Stimulated activated CD8-positive, alpha-beta memory T cell treated with anti-CD3 and anti-CD28 coated beads, Interleukin-15, amount 100 ng/mL, for 1 hour (primary cell): ENCODE measurements at regions not wholly inside any gene's neighbourhood (a gene's known extent, or its start where the extent isn't known, plus 50 kb on each side); places are given as distances from the start of the nearest gene placed in this dataset.

Source experiments
- DNase-seq: peaks from one replicate; pipeline ENCODE4 v3.0.0-alpha.2; 2020; ENCODE audit warnings: low read depth

DNA sequence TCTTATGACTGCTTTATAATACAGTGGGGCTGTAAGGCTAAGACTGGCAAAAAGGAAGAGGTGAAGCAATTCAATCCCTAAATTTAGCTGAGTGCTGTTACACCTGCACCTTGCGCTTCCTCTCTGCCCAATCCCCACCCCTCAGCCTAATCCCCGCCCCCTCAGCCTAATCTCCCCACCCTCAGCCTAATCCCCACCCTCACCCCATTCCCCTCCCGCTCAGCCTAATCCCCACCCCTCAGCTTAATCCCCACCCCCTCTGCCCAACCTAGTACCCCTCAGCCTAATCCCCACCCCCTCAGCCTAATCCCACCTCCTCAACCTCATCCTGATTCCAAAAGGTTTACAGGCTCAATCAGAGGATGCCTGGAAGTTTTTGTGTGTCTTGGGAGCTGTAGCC, 155.5 kb downstream of the PMP22 start:
- DNase-seq, result no peak

DNA sequence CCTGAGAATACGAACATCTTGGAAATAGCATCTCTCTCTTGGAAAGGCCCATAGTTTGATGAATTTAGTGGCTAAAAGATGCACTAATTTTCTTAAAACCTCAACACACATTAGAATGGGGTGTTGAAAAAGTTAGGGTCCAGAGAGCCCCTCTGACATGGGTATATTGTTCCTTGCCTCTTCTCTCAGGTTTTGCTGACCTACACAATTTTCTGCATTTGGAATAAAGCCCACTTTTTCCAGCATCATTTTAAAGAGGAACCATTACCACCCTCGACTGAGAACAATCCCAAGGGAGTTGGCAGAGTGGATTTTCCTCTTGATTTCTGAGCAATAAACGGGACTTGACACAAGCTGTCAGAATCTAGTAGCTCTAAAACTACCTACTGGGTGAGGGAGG, 156.1 kb downstream of the PMP22 start:
- DNase-seq, result no peak

DNA sequence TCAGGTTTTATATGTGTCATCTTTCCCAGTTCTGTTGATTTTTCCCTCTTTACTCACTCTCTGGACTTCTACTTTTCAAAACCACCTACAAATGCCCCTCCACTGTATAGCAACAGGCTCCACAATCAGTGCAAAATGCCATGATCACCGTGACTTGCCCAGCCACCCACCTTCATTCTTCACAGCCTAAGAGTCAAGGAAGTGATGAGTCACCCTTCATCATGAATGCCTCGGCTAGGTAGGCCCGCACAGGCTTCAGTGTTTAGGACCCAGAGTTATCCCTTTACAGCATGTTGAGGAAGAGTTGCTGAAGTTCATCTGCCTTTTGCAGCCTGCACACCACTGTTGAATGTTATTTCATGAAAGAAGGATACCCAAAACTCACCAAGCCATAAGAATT, 158.6 kb downstream of the PMP22 start:
- DNase-seq, result no peak

DNA sequence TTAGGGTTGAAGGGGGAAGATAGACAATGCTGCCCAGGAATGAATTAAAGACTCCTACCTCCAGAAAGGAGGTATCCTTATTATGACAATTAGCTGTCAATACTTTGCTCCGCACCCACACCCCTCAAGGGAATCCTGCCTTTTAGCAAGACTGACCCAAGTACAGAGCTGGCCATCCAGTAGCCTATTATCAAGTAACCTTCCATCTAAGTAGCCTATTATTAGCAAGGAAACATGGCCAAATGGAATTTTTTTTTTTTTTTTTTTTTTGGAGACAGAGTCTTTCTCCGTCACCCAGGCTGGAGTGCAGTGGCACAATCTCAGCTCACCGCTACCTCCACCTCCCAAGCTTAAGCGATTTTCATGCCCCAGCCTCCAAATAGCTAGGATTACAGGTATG, 161.3 kb downstream of the PMP22 start:
- no peak for DNase-seq

DNA sequence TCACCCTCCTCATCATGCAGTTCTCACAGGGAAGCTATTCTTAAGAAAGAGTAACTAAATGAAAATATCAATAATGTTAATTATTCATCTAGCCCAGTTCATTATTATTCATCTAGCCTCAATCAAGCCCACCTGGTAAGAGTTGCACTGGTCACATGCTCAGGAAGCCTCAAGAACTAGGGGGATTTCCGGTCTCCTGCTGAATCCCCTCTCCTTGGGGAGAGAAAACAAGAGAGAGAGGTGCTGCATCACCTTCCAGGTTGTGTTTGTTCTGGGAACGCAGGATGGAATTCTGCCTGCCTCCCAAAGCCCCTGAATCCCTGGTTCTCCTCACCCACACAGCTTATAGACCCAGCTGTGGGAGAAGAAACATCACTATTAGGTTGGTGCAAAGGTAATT, 164.0 kb downstream of the PMP22 start:
- DNase-seq, result no peak

DNA sequence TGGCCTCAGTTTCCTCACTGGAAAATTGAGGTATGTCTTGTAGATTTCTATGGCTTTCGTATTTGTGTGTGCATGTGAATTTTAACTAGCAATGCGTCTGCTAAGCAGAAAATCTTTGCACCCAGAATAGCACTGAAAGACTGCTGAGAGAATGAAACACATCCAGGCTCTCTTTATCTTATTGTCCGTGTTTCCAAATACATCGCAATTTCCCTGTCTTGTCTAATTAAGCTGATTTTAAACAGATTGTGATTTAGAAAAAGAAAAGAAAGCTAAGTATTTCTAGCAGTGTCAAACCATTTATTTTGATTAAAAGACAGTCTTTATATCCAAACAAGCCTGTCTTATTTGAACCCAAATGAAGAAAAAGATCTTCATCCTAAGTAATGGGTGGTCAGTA, 168.6 kb downstream of the PMP22 start:
- no peak for DNase-seq

DNA sequence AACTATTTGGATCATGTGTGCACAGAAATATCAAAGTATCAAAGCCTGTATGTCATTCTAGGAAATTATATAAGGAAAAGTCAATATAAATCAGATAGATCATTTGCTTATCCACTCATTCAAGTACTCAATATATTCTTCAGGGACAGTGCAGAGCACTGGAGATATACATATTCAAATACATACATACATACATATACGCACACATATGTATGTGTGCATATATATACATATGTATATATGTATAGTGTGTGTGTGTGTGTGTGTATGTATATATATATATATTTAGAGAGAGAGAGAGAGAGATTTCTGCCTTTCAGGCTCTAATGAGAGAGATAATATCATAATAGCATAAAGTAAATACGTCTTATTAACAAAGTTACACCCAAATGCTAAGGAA, 169.2 kb downstream of the PMP22 start:
- no peak for DNase-seq

DNA sequence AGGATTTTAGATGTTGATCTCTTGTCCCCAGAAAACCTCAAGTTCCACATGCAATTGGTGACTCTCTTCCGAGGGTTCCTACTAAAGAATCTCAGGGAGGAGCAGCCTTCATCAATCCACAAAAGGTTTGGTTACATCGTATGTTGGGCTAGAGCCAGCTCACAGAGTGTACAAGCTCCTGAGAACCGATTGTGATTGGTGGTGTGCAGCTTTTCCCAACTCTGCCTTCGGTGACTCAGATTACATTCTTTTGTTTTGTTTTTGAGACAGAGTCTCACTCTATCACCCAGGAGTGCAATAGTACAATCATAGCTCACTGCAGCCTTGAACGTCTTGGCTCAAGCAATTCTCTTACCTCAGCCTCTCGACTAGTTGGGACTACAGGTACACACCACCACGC, 172.4 kb downstream of the PMP22 start:
- DNase-seq, result no peak

DNA sequence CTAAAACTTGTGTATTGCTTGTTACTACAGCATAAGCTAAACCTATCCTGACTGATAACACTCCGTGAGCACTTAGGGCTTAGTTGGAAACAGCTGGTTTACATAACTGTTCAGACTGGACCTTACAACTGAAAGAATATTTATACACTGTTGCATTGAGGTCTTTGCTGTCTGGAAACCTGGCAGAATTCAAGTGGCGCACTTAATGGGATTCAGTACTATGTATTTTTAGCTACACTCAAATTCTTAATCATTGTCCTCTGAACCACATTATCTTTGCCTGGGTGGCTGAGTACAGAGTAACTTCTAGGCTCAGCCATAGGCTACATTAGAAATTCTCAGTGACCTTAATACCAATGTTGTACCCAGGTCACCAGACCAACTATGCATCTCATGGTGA, 172.9 kb downstream of the PMP22 start:
- no peak for DNase-seq

DNA sequence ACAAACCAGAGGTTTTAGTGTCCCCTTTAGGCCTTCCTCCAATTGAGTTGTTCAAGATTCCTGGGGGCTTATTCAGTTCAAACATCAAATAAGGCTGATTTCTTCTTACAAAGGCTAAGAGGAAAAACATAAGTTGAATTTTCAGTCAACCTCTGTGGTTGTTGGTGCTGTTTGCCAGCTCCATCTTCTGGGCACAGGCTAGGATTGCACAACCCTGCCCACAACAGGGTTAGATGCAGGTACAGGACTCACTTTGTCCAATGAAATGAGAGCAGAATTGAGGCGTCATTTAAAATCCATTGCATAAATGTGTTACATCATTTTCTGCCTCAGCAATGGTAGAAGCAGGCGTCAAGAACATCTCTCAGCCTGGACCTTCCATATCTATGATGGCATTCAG, 173.3 kb downstream of the PMP22 start:
- no peak for DNase-seq

DNA sequence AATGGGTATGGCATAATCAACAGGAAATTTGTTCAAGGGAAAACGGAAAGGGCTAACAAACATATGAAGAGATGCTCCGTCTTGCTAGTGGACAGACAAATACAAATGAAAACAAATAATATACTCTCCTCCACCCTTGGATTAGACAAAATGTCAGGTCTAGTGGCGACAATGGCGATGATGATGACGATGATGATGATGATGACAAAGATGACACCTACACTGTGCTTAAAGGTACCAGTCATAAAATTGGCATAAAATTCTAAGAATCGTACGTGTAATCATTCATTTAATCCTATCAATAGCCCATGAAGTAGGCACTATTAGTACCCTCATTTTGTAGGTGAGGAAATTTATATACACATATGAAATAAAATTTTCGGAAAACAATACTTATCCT, 174.6 kb downstream of the PMP22 start:
- DNase-seq, result no peak

DNA sequence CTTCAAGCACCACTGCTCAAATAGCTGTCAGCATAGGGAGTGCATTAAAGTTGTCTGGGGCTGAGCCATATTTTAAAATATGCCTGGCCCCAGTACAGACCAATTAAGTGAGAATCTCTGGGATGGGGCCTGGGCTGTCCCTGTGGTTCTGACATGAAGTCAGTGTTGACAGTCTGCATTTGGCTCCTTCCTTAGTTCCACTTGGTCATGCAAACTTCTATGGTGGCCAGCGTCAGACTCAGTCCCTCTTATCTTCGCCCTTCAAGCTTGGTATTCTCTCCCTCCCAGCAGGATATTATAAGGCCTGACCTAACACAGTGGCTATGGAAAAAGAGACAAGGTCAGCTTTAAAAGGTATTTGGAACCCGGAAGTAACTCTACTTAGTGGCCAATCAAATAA, 177.2 kb downstream of the PMP22 start:
- no peak for DNase-seq

DNA sequence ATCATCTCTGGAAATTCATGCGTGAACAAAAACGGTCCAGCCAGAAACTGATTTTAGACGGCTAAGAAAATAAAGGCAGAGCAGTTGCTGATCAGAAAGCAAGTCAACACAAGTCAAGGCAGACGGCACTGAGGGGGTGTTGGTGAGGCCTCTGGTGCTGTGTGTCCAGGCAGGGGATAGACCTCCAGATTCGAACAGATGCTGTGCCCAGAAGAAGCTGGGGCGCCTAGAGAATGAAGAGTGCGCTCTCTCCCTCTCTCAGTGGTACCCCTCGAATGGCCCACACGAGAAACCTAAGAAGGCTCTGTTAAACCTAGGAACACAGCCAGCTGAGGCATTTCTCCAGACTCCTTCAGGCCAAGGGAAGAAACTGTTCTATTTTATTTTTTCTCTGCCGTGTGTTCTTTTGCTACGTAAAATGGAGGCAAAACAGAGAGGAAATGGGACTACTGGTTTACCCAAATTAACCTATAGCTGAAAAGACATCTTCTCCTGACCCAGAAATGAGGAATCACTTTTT, 178.3 kb downstream of the PMP22 start:
- no peak for DNase-seq

DNA sequence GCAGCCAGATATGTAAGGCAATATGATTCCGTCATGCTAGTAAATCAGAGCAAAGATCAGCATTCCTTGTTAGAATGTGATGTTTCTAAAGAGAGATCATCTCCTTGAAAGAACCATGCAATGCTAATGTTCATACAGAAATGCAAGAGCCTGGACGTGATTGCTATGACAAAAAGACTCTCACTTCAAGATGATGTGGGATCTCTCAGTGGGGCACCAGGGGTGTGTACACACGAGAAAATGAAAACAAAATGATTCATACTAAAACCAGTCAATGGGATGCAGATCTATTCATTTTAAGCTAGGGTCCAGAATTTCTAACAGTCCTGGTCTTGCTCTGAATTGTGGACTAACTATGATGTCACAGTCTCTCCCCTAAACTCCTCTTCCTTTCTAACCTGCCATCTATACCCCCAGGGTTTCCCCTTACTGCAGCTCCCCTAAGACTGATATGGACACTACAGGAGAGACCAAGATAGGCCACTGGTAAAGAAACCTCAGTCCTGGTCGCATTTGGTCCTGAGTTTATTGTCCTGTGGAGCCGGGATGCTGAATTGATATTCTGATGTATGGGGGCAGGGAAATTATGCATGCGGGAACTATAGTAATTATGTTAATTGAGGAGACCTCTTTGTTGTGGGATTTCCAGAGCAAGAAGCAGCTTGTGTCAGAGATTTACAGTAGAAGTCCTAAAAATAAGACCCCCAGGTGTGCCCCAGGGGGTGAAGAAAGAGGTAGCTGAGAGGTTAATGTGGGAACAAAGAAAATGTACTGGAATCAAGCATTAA, 179.0 kb downstream of the PMP22 start:
- DNase-seq, result no peak

DNA sequence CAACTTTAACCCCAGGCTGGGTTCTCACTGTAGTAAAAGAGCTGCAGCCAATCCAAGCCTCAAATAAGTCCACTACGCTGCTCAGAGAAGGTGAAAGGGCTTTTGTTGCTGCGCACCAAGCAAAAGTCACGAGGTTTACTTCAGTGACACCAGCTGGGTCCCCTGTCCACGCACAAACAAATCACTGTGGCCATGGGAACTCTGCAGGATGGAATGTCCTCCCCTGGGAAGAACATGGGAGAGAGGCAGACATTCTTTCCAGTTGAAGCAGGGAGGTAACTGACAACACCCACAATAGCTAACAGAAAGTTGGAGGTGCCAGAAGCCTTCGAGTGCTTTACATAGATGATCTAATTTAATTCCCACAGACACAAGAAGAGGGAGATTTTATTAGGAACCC, 181.9 kb downstream of the PMP22 start:
- no peak for DNase-seq

DNA sequence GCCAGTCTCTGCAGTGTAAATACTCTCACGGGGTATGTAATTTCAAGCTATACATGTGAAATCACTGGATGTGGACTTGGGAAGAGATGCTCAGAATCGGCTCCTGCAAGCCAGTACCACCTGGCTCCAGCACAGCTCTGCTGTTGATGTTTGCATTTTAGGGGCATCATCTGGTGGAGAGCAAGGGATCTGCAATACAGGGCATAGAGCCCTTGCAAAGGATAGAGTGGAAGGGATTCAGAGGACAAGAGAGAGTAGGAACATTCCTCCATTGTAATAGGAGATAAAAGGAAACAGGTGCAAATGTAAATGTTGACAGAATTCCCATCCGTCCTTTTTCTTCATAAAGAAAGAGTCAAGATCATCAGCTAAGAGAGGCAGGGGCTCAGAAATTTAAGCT, 184.1 kb downstream of the PMP22 start:
- DNase-seq, result no peak

DNA sequence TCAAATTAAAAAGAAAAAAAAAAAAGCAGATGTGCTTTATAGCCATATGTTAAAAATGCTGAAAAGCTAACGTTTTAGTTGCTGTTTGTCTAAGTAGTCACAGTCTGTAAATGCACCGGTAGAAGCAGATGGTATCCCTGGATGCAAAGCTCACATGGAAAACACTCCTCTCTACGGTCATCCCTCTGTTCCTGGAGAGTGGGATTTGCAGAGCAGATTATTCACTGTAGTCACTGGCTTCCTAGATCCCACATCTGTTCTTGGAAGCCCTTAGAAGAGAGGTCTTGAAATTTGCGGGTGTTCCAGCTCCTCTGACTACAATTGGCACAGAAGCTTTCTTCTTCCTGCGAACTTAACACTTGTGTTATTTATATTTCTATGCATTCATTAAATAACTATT, 186.6 kb downstream of the PMP22 start:
- no peak for DNase-seq

DNA sequence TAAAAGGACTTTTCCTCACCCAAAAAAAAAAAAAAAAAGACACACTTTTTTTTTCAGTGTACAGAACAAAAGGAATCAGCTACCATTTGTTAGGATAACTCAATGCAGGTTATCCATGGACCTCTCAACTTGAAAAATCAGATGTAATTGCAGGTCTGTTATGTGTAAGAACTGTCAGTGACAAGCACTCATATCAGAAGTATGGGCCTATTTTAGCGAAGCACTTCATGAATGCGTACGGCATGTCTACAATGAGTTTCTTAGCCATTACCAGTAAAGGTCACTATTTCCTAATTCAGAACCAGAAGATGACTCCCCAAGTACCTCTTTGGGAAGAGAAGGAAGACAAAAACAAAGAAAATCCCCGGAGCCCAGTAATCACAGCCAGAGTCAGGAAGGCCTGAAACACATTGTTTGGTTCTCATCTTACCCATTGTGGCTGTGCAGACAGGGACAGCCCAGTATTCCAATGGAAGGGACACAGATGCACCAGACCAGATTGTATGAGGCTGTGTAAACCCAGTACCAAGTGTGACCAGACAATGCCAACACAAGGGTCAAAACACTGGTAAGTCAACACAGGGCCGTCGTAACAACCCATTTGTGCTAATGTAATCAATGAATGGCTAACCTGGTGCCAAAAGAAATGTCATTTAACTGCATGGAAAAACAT, 188.0 kb downstream of the PMP22 start:
- no peak for DNase-seq

DNA sequence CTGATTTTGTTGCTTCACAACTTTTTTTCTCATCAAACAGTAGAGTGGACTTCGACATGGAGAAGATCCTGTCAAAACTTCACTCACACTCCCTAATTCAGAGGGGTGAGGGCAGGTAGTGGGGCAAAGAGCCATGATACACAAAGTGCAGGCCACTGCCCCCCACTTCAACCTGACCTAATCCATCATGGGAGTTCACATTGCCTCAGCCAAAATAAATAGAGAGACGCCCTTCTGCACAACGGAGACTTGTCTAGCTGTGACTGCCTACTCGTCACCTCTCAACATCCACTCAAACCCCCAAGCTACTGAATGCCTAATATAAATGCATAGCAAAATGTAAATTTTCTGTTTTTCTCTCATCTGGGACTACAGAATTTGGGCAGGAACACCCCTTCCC, 213.2 kb downstream of the PMP22 start:
- DNase-seq, result no peak

DNA sequence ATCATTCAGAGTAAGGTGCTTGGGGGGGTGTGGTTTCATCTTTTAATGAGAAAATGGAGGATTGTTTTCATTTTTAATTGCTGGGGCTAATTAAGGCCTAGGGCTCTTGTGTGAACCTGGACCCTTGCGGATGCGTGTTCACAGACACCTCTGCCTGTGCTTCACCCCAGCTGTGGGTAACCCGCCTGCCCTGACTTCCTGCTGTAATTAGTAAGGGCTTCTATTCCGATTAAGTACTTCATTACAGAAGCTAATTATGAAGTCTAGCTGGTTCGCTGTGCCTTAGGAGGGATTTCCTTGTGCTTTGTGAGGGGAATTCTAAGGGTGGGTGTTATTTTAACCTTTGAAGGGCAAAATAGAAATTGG, 215.3 kb downstream of the PMP22 start:
- DNase-seq, result no peak

DNA sequence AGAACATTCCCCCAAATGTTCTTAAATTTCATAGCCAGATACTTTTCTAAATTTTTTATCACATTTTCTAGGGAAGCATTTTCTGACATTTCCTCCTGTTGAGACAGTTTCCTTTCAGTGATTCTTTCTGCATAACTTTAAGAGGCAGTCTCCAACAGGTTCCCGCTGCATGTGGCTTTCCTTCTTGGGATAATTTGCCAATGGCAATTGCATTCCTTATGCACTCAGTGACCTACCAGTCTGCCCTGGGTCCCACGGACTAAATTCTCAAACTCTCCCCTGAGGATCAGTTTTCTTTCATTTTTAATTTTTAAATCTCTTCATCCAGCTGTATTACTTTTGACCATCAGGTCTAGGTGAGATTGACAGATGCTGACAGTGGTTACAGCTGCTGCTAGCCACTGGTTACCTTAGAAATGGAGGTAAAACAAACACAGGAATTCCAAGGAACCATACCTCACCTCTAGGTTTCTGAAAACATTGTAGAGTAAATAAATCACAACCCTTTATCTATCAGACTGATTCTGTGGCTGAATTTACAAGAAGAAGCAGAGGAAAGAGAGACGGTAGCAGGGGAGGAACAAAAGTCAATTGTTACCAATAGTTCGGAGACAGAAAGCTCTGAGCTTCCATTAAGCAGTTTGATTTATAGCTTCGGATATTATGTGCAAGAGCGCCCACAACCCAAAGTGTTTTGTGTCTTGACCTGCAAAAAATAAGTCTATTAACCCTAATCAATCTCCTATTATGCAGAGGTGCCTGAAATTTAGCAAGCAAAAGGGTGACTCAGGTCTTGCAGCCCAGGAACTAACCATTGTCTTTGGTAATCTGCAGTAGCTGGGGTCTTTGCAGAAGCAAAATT, 216.0 kb downstream of the PMP22 start:
- DNase-seq, result no peak

DNA sequence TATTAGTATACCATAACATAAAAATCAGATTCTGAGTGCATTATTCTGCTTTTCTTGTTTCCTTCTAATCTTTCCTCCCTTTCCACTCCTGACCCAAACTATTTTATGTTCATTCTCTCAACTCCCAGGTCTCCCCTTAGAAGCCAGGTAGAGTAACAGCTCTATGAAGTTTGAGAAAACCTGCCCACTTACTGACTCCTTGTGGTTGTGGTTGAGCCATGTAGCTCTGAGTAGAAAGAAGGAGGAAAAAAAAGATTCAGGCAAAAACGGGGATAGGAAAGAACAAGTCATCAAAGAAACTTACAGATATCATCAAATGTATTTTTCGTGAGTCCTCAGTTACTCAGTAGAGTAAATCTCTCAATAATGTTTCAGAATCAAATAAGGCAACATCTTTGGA, 216.7 kb downstream of the PMP22 start:
- no peak for DNase-seq

DNA sequence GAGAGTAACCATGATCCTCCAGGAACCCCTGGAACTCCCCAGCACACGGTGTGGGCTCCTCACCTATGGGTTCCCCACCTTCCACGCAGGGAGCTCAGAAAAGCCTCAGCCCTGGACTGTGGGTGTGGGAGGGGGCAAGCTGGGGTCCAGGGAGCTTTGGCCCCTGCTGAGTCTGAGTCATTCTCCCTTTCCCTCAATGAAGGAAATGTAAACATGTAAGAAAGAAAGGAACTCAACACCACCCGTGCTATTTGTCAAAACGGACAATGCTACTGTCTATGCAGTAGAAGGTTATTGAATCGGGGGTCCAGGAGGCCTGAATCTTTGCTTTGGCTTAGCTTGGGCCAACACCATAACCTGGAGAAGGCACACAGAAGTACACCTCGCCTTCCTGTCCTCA, 222.8 kb downstream of the PMP22 start:
- DNase-seq, result no peak
